ENCODE measurements at regions not wholly inside any gene's neighbourhood (a gene's known extent, or its start where the extent isn't known, plus 50 kb on each side); places are given as distances from the start of the nearest gene placed in this dataset.

DNA sequence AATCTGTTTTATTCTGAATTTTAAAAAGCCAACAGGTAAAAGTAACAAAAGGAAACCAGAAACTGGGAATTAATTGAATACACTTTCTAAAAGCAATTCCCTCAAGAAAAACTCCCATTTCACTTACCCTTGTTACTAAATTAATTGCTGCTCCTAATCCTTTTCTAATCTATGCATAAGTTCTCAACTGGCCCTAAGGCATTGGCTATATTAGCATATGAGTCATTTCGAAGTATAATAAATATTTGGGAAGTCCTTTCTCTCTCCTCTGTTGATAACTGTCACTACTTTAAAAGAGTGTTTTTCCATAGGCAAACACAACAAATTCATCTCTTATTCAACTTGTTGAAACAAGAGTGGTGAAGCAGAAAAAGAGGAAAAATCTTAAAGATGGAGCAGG lies 486.5 kb upstream of the HTR2C start:
- intact Hi-C loops (cut with DNase I), result no loop called here

GRCh38 chrX:114095789-114096188 lies 488.1 kb upstream of the HTR2C start:
- DNase-seq (no peak), ATAC-seq (no peak)
- Histone ChIP-seq H3K4me3 (no peak overlapping the region), H3K9me3 (no peaks in the 10 kb centered on the region), H3K27ac (no peak overlapping the region), H3K36me3 (no peaks in the 10 kb centered on the region), H3K4me1 (no peaks in the 10 kb centered on the region), H3K27me3 (peaks cover 0 to 12% of the 10 kb centered on the region in 2 donors)
- intact Hi-C loops (cut with DNase I), result no loop called here
- no peak for TF ChIP-seq CTCF (IDR thresholded peaks at IDR 0.05)

More for the DNA sequence above, 486.5 kb upstream of the HTR2C start:
- no peak overlapping the region for H3K4me3 ChIP-seq
- no peaks in the 10 kb centered on the region for H3K9me3 ChIP-seq
- no peaks in the 10 kb centered on the region for H3K4me1 ChIP-seq
- no peak overlapping the region for H3K27ac ChIP-seq
- H3K36me3 ChIP-seq, result no peaks in the 10 kb centered on the region
- no peak for TF ChIP-seq CTCF (IDR thresholded peaks at IDR 0.05)
- H3K27me3 ChIP-seq, result peaks cover 0 to 12% of the 10 kb centered on the region in 2 donors
- ATAC-seq (no peak), DNase-seq (no peak)

GRCh38 chrX:114087543-114087942 lies 496.3 kb upstream of the HTR2C start:
- DNase-seq (no peak), ATAC-seq (no peak)
- no peaks in the 10 kb centered on the region for H3K36me3 ChIP-seq
- TF ChIP-seq CTCF (IDR thresholded peaks at IDR 0.05), result no peak
- intact Hi-C loops (cut with DNase I), result no loop called here
- no peaks in the 10 kb centered on the region for H3K27me3 ChIP-seq
- H3K9me3 ChIP-seq, result no peaks in the 10 kb centered on the region
- no peak overlapping the region for H3K27ac ChIP-seq
- no peaks in the 10 kb centered on the region for H3K4me1 ChIP-seq
- H3K4me3 ChIP-seq, result no peak overlapping the region

- Histone ChIP-seq H3K36me3 (no peaks in the 10 kb centered on the region), H3K4me3 (no peak overlapping the region), H3K27me3 (no peaks in the 10 kb centered on the region), H3K27ac (no peak overlapping the region), H3K4me1 (no peaks in the 10 kb centered on the region), H3K9me3 (no peaks in the 10 kb centered on the region)
- no peak for ATAC-seq
- intact Hi-C loops (cut with DNase I), result no loop called here
- TF ChIP-seq CTCF (IDR thresholded peaks at IDR 0.05), result no peak
- no peak for DNase-seq
Measured at GRCh38 chrX:114077773-114078172, 506.1 kb upstream of the HTR2C start.

DNA sequence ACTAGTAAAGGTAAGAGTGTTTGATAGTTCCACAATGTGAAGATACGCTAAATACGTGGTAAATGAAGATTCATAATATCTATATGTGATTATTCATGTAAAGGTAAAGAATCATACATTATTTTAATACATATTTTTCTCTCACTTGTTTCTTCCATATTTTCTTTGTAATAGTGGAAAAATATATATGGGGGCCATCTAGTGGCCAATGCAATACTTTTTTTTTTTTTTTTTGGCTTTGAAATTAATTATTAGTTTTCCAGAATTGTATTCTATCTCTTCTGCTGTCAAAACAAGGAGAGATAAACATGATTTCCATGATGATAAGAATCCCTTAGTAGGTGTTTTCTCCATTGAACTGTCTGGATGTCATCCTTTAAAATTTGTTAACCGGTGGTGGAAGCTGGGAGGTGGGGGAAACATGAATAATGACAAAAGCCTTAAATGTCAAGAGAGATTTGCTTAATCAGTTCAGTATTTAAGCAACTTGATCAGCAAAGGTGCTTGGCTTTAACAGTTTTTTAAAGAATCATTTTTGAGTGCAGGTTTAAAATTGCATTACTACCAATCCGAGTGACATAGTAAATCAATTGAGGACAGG lies 508.7 kb upstream of the HTR2C start:
- H3K27me3 ChIP-seq, result no peaks in the 10 kb centered on the region
- no peak overlapping the region for H3K27ac ChIP-seq
- H3K4me1 ChIP-seq, result no peaks in the 10 kb centered on the region
- ATAC-seq (no peak), DNase-seq (no peak)
- H3K9me3 ChIP-seq, result no peaks in the 10 kb centered on the region
- H3K4me3 ChIP-seq, result no peak overlapping the region
- TF ChIP-seq CTCF (IDR thresholded peaks at IDR 0.05), result no peak
- intact Hi-C loops (cut with DNase I), result no loop called here
- H3K36me3 ChIP-seq, result no peaks in the 10 kb centered on the region

Data from left lung (tissue), 4 donors.